Activated B cell treated with CpG ODN at 0.5 μM for 24 hours (primary cell): ENCODE measurements at regions not wholly inside any gene's neighbourhood (a gene's known extent, or its start where the extent isn't known, plus 50 kb on each side); places are given as distances from the start of the nearest gene placed in this dataset.

ENCODE experiments used
- ATAC-seq: fragments of 200-7000 bp; cut with Tn5 transposase; one replicate; pipeline ENCODE4 v1.10.0; 2021; ENCODE audit warnings: low read depth, mild to moderate bottlenecking, moderate library complexity
- CTCF ChIA-PET: fragments of 350-600 bp; sonication (Branson Sonifier 250); formaldehyde crosslinking; loops from one replicate; lab custom pipeline; 2021; ENCODE audit warnings: antibody characterized with exemption; lab: Charles Lee
- POLR2A ChIA-PET: fragments of 350-600 bp; sonication (Branson Sonifier 250); formaldehyde crosslinking; loops from one replicate; lab custom pipeline; 2021; ENCODE audit warnings: antibody characterized with exemption; lab: Charles Lee
- DNase-seq: peaks from one replicate; pipeline ENCODE4 v3.0.0; 2022
- H3K27ac Mint-ChIP-seq: one replicate; pipeline ENCODE4 v1.8.0; 2020; ENCODE audit warnings: mixed read lengths
- H3K27me3 Mint-ChIP-seq: one replicate; pipeline ENCODE4 v1.8.0; 2021; ENCODE audit warnings: mixed read lengths
- H3K36me3 Mint-ChIP-seq: one replicate; pipeline ENCODE4 v1.8.0; 2021; ENCODE audit warnings: low read depth, mixed read lengths
- H3K4me1 Mint-ChIP-seq: one replicate; pipeline ENCODE4 v1.8.0; 2021; ENCODE audit warnings: mixed read lengths
- H3K4me3 Mint-ChIP-seq: one replicate; pipeline ENCODE4 v1.8.0; 2020; ENCODE audit warnings: mild to moderate bottlenecking, mixed read lengths
- H3K9me3 Mint-ChIP-seq: one replicate; pipeline ENCODE4 v1.8.0; 2020; ENCODE audit warnings: mixed read lengths
- CTCF ChIP-seq: fragments of 200-600 bp; IDR thresholded peaks from one replicate; pipeline ENCODE4 v1.8.0; 2022; ENCODE audit warnings: antibody characterized with exemption, mild to moderate bottlenecking
- intact Hi-C: fragments of 100-400 bp; cut with micrococcal nuclease; formaldehyde crosslinking; loops from one replicate; pipeline ENCODE4 v1.15.1; 2024

GRCh38 chr13:62781866-62782265 lies 1366.2 kb upstream of the PCDH20 start:
- ChIA-PET POLR2A (no interaction called here), CTCF (no interaction called here)
- Mint-ChIP-seq H3K9me3 (peaks cover 8% of the 10 kb centered on the region), H3K36me3 (no peaks in the 10 kb centered on the region), H3K27me3 (no peaks in the 10 kb centered on the region), H3K4me3 (no peak overlapping the region), H3K4me1 (no peaks in the 10 kb centered on the region), H3K27ac (no peak overlapping the region)
- intact Hi-C loops, result no loop called here
- DNase-seq (no peak), ATAC-seq (no peak)
- no peak for TF ChIP-seq CTCF

- TF ChIP-seq CTCF, result no peak
- no peak overlapping the region for H3K4me3 Mint-ChIP-seq
These were observed 1363.5 kb upstream of the PCDH20 start for GRCh38 chr13:62779161-62779560.

GRCh38 chr13:62767473-62767872 lies 1351.8 kb upstream of the PCDH20 start:
- no peaks in the 10 kb centered on the region for H3K27me3 Mint-ChIP-seq
- no peak for DNase-seq
- no peaks in the 10 kb centered on the region for H3K36me3 Mint-ChIP-seq
- POLR2A ChIA-PET, result no interaction called here
- H3K4me3 Mint-ChIP-seq, result no peak overlapping the region
- no peaks in the 10 kb centered on the region for H3K4me1 Mint-ChIP-seq
- intact Hi-C loops, result no loop called here
- H3K27ac Mint-ChIP-seq, result no peak overlapping the region
- TF ChIP-seq CTCF, result no peak
- CTCF ChIA-PET, result no interaction called here
- peaks cover 5% of the 10 kb centered on the region for H3K9me3 Mint-ChIP-seq
- no peak for ATAC-seq

More at GRCh38 chr13:62779161-62779560, 1363.5 kb upstream of the PCDH20 start:
- peaks cover 4% of the 10 kb centered on the region for H3K9me3 Mint-ChIP-seq
- intact Hi-C loops, result no loop called here
- ATAC-seq, result no peak
- H3K36me3 Mint-ChIP-seq, result no peaks in the 10 kb centered on the region
- no peaks in the 10 kb centered on the region for H3K27me3 Mint-ChIP-seq
- DNase-seq, result no peak
- ChIA-PET CTCF (no interaction called here), POLR2A (no interaction called here)
- H3K27ac Mint-ChIP-seq, result no peak overlapping the region
- no peaks in the 10 kb centered on the region for H3K4me1 Mint-ChIP-seq

- POLR2A ChIA-PET, result no interaction called here
- H3K27me3 Mint-ChIP-seq, result no peaks in the 10 kb centered on the region
- no peak overlapping the region for H3K27ac Mint-ChIP-seq
- H3K4me1 Mint-ChIP-seq, result no peaks in the 10 kb centered on the region
- TF ChIP-seq CTCF, result no peak
- H3K9me3 Mint-ChIP-seq, result peaks cover 10% of the 10 kb centered on the region
- CTCF ChIA-PET, result no interaction called here
- intact Hi-C loops, result no loop called here
- DNase-seq (no peak), ATAC-seq (no peak)
- no peaks in the 10 kb centered on the region for H3K36me3 Mint-ChIP-seq
- no peak overlapping the region for H3K4me3 Mint-ChIP-seq
These were observed 1345.1 kb upstream of the PCDH20 start for GRCh38 chr13:62760724-62761123.

GRCh38 chr13:62747629-62748028 lies 1332.0 kb upstream of the PCDH20 start:
- DNase-seq (no peak), ATAC-seq (no peak)
- intact Hi-C loops, result no loop called here
- H3K27ac Mint-ChIP-seq, result no peak overlapping the region
- H3K36me3 Mint-ChIP-seq, result no peaks in the 10 kb centered on the region
- no peaks in the 10 kb centered on the region for H3K4me1 Mint-ChIP-seq
- no peaks in the 10 kb centered on the region for H3K27me3 Mint-ChIP-seq
- ChIA-PET POLR2A (no interaction called here), CTCF (no interaction called here)
- no peak overlapping the region for H3K4me3 Mint-ChIP-seq
- no peak for TF ChIP-seq CTCF
- peaks cover 2% of the 10 kb centered on the region for H3K9me3 Mint-ChIP-seq
